ENCODE measurements at regions not wholly inside any gene's neighbourhood (a gene's known extent, or its start where the extent isn't known, plus 50 kb on each side); places are given as distances from the start of the nearest gene placed in this dataset.
A peak's percentile ranks its signal among the peaks of the same experiment; 100 is the strongest.

DNA sequence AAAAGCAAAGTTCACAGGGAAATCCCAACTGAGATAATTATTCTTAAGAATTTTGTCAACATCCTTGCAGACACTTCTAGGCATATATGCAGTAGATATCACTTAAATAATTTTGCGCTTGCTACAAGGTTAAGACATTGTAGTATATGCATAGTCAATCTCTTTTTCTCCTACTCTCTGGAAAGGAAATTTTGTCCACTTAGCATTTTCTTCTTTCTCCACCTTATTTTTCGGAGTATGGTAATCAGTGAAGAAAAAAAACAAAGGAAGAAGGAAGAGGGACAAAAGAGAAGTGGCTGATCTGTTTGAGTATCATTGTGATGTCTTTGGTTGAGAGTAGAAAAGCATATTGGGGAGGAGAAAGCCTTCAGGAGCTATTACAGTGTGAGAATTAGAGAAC lies 104.6 kb downstream of the LACC1 start:
- no peak for DNase-seq (ENCODE audit: low spot score)

DNA sequence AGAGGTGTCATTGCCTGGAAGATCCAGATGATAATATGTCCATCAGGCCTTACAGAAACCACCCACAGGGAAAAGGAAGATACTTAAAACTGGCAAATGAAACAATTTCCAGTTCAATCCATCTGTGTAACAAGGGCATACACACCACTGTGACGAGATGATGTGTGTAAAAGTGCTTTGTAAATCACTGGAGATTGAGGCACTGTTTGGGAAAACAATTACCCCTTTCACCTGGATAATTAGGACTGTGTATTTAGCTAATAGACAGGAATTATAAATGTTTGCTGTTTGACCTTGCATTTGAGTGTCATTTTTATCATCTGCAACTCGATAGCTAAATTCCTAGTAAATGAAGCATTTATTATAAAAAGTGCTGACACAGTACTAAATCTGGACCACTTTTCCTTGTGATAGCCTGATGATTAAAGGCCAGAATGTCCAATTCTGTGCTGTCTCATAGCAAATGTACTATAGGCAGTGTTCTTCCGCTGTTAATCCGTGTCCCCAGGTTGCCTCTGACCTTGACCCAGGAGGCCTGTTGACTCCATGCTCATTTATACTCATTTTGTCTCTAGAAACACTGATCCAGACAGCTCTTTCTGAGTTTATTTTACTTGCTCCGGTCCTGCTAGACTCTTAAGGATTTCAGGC lies 105.8 kb downstream of the LACC1 start:
- no peak for DNase-seq (ENCODE audit: low spot score)

DNA sequence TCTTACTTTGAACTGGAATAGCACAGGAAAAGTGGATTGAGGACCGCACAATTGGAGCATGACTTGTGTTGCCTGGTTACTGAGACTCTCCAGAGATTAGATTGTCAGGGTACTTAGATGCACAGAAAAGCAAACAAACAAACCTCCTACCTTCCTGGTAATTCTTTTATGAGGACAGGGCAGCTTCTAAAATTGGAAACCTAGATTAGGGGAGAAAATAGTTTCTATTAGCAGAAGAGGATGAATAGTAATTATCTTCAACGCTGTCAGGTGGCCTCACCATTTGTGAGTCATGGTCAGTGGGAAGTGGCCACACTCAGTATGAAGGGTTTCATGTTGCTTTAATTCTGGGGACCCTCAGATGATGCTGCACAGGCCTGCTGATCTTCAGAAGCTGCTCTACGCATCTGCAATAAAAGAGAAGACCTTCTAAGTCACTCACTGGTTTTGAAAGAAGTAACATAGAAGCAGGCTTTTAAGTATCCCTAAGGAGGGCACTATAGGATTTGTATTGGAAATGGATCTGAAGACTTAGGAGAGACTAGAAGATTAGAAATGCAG lies 106.8 kb downstream of the LACC1 start:
- DNase-seq (ENCODE audit: low spot score) = peak; percentile 11

DNA sequence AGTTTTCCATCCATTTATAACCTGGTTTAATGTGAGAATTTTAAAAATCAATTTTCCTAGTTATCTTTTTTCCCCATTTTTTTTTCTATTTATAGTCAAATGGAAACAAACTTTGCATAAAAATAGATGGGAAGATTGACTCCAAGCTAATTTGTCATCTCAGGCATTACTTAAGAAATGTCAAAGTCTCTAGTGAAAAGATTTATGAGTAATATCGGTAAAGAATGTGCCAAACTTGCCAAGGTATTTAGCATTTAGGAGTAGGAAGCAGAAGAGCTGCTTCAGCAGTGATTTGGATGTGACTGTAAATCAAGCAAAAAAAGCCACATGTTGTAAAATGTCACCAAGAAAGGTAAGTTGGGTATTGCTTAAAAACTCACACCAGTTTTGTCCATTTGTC lies 108.6 kb downstream of the LACC1 start:
- DNase-seq (ENCODE audit: low spot score) = no peak

DNA sequence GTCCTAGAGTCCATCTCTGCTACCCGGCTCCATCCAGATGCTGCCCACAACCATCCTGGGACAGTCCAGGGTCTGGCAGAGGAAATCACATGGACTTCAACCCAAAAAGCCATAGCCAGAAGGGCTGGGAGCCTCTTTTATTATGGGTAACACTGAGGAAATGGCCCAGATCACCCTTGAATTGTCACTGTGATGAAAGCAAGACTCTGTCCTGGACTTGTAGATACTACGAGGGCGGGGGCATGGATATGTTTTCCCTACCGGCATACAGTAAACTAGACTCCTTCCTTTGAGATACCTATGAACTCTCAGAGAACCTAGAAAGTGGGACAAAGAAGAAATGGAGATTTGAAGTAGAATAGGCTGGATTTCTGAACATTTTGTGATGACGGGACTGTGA lies 110.3 kb downstream of the LACC1 start:
- DNase-seq (ENCODE audit: low spot score) = no peak

DNA sequence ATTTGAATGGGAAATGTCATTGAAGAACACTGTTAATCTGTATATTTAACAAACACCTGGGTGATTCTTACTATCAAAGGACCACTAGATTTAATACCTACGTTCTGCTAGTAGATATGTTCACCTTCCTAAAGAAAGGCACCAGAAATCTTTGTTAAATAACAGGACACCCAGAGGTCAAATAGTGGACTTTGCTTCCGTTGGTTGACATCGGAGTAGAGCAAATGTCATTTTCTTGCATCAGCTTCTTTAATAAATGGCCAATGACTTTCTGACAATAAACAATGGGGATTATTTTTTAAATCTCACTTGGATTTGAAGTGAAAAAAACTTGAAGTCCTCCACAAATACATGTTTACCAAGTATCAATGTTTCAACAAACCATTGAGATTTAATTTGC lies 111.1 kb downstream of the LACC1 start:
- DNase-seq (ENCODE audit: low spot score) = no peak

DNA sequence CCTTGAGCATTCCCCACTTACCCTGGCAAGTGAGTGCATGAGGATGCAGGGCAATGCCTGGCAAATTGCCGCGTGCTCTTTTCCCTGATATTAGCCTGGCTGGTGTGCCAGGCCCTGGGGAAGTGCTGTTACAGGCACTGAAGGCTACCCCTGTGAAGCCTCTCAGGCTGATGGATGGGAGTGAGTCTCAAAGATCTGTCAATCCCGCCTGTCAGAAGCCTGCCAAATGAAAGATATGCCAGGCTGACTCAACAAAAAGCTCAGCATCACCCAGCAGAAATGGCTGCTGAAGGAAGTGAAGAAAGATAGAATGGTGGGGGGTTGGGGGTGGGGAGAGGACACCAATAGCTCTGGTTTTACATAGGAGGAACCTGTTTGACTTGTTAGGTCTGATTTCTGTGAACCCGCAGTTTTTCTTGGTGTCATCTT lies 112.1 kb downstream of the LACC1 start:
- no peak for DNase-seq (ENCODE audit: low spot score)

DNA sequence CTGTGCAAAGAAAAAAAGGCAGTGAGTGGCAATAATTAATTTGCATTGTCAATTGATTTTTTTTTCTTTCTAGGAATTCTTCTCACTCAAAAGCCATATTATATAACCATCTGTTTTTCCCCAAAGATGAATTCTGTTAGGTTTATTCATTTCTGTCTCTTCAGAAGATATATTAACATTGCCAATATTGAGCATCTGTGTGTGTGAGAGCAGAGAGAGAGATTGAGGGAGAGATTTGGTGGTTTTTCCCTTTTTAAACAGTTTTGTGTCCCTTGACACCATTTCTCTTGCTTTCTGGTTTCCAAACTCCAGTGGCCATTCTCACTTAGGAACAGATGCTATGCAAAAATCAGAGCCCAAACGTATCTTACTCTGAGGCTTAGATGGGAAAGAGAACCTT lies 112.5 kb downstream of the LACC1 start:
- no peak for DNase-seq (ENCODE audit: low spot score)

DNA sequence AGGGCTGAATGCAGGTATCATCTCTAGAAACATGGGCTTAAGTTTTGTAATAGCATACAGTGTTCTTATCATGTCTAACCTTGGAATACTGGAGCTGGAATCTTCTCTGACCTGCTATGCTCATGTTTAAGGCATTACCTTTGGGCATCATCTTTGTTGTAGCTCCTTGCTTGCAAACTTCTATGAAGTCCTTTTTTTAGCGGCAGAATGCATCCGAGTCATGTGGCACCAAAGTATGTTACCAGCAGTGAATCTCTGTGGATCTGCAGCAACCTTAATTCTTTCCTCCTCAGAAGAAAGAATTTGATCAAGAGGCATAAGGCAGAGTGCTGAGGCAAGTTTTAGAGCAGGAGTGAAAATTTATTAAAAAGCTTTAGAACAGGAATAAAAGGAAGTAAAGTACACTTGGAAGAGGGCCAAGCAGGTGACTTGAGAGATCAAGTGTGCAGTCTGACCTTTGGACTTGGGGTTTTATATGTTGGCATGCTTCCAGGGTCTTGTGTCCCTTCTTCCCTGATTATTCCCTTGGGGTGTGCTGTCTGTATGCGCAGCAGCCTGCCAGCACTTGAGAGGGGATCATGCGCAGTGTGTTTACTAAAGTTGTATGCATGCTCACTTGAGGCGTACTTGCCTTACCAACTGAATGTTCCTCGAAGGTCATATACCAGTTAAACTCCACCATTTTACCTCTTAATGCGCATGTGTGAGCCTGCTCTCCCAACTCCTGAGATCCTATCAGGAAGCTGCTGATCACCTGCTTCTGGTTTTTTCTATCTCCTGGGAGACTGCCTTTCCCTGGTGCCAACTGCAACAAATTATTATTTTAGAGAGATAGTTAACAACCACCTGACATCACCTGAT lies 115.5 kb downstream of the LACC1 start:
- no peak for DNase-seq (ENCODE audit: low spot score)

DNA sequence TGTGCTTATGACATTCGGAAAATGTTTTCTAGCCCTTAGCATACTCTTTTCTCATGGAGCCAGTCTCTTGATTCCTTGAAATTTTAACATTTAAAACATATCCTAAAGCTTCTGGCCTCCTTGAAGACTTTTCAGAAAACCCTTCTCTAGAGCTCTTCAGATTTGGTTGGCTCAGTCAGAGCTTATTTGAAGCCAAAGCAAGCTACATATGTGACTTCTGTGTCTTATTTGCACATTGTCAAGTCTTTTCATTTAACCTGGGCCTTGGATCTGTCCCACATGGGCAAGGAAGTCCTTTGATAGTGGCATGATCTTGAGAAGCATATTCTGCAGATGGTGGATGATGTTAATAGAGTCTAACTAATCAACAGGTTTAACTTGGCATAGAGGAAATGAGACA lies 116.5 kb downstream of the LACC1 start:
- no peak for DNase-seq (ENCODE audit: low spot score)

DNA sequence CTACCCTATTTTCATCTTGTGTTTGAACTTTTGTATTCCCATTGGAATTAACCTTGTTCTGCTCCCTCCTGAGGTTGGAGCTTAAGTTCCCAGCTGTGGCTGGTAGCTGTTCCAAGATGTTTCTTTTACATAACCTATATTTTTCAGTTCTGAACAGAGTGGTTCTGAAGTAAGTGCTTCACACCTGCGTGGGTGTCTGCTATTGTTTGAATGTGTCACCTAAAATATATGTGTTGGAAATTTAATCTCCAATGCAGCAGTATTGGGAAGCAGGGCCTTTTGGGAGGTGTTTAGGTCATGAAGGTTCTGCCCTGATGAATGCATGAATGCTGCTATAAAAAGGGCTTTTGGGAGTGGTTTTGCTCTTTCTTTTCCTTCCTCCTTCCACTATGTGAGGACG lies 123.8 kb downstream of the LACC1 start:
- no peak for DNase-seq (ENCODE audit: low spot score)

DNA sequence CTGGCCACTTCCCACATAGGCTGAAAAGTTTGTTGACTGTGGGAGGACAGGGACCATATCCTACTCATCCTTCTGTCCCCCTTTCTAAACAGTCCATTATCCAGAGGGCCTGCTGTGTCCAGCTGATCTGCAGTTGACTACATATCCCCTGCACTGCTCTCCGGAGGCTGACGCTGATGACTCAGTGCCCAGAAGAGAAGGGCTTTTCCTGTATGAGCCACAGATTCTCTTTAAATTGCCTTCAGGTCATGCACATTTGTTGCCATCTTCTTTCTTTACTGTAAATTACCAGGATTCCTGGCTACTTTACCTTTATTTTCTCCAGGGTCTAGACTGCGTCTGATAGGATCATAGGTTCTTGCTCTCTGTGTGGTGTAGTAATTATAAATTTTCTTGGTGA lies 125.2 kb downstream of the LACC1 start:
- DNase-seq (ENCODE audit: low spot score) = no peak

DNA sequence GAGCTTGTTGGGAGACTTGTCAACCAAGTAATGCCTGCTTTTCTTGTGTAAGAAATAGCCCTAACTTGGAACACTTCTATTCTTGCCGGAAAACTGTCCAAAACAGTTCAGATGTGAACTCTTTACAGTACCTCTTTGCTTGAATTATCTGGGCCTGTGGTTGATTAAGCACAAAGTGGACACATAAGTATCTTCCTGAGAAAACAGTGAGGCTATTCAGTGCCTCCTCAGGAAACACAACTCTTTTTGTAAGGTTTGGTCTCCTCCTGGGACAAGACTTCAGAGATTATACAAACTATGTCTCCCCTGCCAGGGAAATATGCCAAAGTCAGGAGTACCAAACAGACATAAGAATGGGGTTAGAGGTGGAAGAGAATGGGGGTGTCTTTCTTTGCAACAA lies 127.7 kb downstream of the LACC1 start:
- DNase-seq (ENCODE audit: low spot score) = no peak

DNA sequence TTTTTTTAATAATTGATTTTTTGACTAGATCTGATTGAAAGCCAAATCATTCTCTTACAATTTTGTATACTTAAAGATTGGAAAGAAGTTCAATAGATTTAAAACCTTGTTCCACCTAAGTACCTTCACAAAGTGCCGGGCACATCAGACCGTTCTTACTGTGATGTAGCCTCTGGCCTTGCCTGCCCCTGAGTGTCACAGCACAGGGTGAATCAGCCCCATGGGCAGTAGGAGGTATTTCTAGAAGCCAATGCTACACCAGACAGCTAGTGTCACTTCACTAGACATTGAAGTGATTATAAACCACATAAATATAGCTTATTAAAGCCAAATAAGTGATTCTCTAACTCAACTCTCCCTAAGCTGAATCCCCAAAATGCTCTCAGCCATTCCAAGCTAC lies 131.3 kb downstream of the LACC1 start:
- no peak for DNase-seq (ENCODE audit: low spot score)

DNA sequence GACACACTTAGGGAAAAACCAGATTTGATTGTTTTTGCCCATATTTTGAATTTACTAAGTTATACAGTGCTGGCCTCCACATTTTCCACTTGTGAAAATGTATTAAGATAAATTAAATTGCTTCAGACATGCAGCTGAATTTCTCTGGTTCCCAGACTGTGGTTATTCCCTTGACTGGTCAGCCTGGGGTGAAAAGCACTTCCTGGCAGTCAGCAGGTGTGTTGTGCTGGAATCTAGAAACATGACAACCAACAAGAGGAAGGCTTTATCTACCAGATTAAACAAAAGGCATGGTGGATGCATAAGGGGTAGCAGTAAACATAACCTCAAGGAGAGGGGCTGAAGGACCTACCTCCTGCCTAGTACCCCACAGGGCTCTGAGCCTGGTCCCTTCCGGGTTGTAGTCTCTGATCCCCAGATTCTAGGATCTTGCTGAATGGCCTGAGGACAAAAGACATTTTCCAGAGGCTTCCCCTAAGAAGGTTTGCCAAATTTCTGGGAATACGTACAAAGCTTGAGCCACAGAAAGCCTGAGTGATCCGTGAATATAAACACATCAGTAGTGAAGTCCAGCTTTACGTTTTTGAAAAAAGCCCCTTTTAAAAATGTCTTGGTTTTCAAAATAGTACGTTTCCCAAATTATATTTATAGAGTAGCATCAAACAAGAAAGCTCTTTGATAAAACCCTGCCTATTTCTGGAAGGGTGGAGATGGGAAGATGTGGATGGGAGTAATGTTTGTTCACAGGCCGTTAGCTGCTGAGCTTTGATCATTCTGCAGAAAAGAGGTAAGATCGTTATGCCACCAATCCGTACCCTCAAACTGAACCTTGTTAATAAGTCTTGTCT lies 133.4 kb downstream of the LACC1 start:
- no peak for DNase-seq (ENCODE audit: low spot score)

DNA sequence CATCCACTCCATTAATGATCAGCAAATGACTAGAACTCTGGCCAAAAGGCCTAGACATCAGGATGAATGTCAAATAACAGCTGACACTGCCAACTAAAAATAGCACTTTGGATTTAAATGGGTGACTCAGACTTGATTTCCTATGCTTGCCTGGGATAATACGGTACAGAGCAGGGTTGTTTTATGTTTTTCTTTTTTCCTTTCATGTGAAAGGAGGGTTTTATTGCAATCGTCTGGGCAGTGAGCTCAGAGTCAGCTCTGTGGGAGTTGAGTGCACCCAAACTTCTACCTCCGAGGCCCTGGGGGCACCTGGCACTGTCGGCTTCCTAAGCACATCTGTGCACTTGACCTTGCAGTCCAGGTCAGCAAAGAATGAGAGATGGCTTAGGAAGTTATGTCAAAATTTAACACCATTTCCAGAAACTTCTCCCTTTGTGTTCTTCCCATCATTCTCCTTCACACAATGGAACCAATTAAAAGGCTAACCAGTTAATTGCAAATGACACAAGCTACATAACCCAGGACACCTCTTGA lies 134.1 kb downstream of the LACC1 start:
- DNase-seq (ENCODE audit: low spot score) = peak; percentile 71

DNA sequence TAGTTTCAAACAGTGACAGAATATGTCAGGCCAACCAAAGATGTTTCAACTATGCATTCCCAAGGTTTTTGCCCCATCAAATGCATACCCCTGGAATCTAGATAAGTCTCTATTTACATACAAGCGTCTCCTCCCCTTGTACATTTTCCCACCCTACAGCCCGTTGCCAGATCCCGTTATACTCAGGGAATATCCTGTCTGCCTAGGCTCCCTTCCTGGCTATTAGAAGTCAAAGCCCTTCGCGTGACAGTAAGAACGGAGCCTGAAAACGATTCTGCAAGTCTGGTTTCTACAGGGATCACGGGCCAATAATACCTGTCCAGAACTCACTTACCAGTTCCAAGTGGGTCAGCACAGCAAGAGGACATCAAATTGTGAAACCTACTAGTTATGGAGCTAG lies 134.8 kb downstream of the LACC1 start:
- DNase-seq (ENCODE audit: low spot score) = no peak

DNA sequence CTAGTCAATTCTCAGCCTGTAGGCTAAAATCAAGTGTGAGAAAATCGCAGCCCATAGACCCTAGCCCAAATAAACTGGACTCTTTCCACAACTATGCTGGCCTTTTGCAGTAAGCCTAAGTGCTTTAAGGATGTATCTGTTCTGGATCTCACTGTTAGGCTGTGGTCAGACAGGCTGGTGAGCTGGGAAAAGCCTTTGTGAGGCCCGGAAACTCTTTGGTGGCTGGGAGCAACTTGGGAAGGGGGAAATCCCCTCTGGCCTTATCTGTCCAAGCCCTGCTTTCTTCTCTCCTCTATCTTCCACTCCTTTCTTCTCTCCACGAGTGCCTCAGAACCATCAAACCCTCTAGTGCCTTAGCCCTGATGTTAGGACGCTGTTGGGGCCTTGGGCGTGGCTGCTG lies 135.4 kb downstream of the LACC1 start:
- no peak for DNase-seq (ENCODE audit: low spot score)

DNA sequence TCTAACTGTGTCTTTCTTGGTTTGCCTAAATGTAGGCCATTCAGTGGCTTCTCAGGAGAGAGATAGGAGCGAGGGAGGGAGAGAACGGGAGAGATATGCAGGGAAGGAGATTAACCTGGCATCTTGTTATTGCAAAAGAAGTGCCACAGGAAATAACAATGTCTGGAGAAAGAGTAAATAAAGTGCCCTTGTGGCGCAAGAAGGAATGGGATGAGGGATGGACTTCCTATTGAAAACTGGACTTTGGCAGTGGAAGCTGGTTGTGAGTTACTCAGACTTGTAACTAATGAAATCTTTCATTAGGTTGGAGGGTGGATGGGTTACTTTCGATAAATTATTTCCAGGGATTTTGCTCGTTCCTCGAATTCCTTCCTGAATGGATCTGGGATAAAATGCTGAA lies 136.1 kb downstream of the LACC1 start:
- DNase-seq (ENCODE audit: low spot score) = no peak

DNA sequence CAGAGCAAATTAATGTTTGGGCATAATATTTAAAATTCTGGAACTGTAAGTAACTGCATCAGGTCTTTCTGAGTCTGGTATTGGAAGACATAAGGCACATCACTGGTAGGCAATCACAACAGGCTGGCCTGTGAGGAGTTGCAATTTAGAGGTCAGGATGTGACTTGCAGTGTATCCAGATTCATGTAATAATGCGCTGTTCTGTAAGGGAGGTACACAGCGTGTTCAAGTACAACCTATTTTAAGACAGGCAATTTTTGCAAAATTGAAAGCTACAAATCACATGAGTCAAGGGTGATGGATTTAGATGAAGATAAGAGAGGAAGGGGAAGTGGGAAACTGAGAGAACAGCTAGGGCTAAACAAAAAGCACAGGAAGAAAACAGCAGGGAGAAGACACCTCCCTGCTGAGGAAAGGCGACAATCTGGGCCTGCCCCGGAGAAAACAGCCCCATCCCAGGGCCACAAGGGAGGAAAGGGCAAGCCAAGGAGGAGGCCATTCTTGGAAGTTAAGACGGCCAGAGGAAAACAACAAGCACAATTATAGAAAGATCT lies 138.1 kb downstream of the LACC1 start:
- DNase-seq (ENCODE audit: low spot score) = no peak

DNA sequence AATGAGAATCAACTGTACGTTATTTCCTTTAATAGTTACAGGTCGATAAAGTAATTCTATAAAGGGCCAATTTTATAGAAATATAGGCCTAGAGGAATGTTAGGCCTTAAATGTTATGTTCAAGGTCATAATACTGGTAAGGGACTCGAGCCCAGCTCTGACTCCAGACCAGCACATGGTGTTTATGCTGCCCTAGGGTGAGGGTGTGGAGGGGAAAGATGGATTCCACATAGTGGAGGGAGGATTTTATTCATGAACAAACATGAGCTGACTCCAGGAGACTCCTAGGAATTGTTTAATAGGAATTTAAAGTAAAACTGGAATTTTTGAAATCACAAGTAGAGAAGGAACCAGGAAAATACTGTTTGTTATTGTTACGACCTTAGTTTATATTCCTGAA lies 139.9 kb downstream of the LACC1 start:
- DNase-seq (ENCODE audit: low spot score) = no peak

DNA sequence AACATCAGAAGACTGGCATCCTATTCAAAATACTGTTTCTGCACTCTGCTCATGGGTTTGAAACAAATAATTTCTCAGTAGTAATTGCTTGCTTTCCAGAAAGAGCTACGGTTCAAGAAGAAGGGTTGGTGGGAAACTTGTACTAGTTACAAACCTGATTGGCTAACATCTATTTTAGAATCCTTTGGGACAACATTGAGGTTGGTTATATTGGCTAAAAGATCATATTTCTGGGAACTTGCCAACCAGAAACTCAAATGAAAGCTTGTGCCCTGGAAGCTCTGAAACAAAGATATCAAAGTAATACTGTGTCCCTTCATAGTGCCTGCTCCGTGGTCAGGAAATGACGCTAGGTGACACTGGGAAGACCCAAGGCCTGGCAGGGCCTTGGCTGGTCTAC lies 141.7 kb downstream of the LACC1 start:
- no peak for DNase-seq (ENCODE audit: low spot score)

Data from pons (tissue), 1 donor.